Heart left ventricle (tissue), 16 donors: ENCODE measurements at regions not wholly inside any gene's neighbourhood (a gene's known extent, or its start where the extent isn't known, plus 50 kb on each side); places are given as distances from the start of the nearest gene placed in this dataset.
A peak's percentile ranks its signal among the peaks of the same experiment; 100 is the strongest.

ENCODE experiments used
- ATAC-seq, 4 donors: fragments of 200-7000 bp; cut with Tn5 transposase; one replicate each; pipeline ENCODE4 v1.9.1; 2020 to 2022; ENCODE audit warnings: moderate library complexity in 4 of 4, mild to moderate bottlenecking in 3 of 4, moderate number of reproducible peaks in 1 of 4
- DNase-seq, 5 donors: peaks; one replicate each; pipeline ENCODE4 v3.0.0-alpha.2; 2020
- H3K27ac ChIP-seq, 12 donors: fragments of 200-600 bp; sonication (generic) in 4 of 12; one replicate each; pipeline versions ENCODE4 v1.5.0 to v1.8.0; 2016 to 2022; ENCODE audit warnings: mild to moderate bottlenecking in 2 of 12
- H3K27me3 ChIP-seq, 9 donors: fragments of 200-600 bp; sonication (generic) in 2 of 9; one replicate each; pipeline versions ENCODE4 v1.5.1 to v1.8.0; 2016 to 2022; ENCODE audit warnings: mild to moderate bottlenecking in 3 of 9
- H3K36me3 ChIP-seq, 9 donors: fragments of 200-600 bp; sonication (generic) in 2 of 9; one replicate each; pipeline versions ENCODE4 v1.5.0 to v1.8.0; 2018 to 2022; ENCODE audit warnings: mild to moderate bottlenecking in 2 of 9
- H3K4me1 ChIP-seq, 12 donors: fragments of 200-600 bp; sonication (generic) in 4 of 12; one replicate each; pipeline versions ENCODE4 v1.5.0 to v1.8.0; 2016 to 2022; ENCODE audit warnings: mild to moderate bottlenecking in 3 of 12
- H3K4me3 ChIP-seq, 12 donors: fragments of 200-600 bp; sonication (generic) in 4 of 12; one replicate each; pipeline versions ENCODE4 v1.5.0 to v1.8.0; 2017 to 2022; ENCODE audit warnings: mild to moderate bottlenecking in 9 of 12, moderate library complexity in 4 of 12
- H3K9me3 ChIP-seq, 12 donors: fragments of 200-600 bp; sonication (generic) in 4 of 12; one replicate each; pipeline versions ENCODE4 v1.5.0 to v1.8.0; 2016 to 2022; ENCODE audit warnings: mild to moderate bottlenecking in 1 of 12
- CTCF ChIP-seq, 12 donors: fragments of 200-600 bp; sonication (generic) in 4 of 12; IDR thresholded peaks; one replicate each; pipeline versions ENCODE4 v1.5.0 to v1.8.0; 2018 to 2022; ENCODE audit warnings: antibody characterized with exemption in 12 of 12, mild to moderate bottlenecking in 5 of 12
- POLR2A ChIP-seq, 2 donors: fragments of 450-650 bp; IDR thresholded peaks; one replicate each; pipeline ENCODE4 v1.6.1; 2017; ENCODE audit warnings: antibody characterized with exemption in 2 of 2, mild to moderate bottlenecking in 2 of 2, moderate library complexity in 2 of 2
- WGBS, 4 donors: extraction: QIAGEN DNeasy Blood & Tissue Kit in 2 of 4; methylation state at CpG; one replicate each; pipeline versions ENCODE4 v1.1.5 to v1.1.7; 2013 to 2018; 5-methylcytosine and 5-hydroxymethylcytosine counted together
- intact Hi-C, 10 donors: fragments of 100-400 bp; cut with DNase I; formaldehyde crosslinking; loops; one replicate each; pipeline versions ENCODE4 v1.11.1 to v1.14.2; 2022
- donor health status: ischemic (EF 13 %, LVEDD 7.1; RV severe dilation, severe dysfunction).
- donor health status: healthy with polysubstance abuse.
- donor health status: DM: no; HTN: yes; CAD: no.
- donor health status: DM: no; HTN: no; CAD: no.
- donor health status: ischemic (EF 25% LVEDD 6.9; RV normal size, moderate dysfunction).
- donor health status: ischemic (EF 25% LVEDD 5.7; RV mildly dilated, moderate dysfunction).
- donor health status: healthy.
- donor health status: DM: yes; HTN: yes; CAD: no.
- donor health status: ischemic (EF 35%, LVEDD 5.7; RV mildly dilated, moderate dysfunction).
- donor health status: nonischemic (EF 11% LVEDD 7.7; RV severe dilation, severe dysfunction).
- donor health status: DM: yes; HTN: yes; CAD: no.
- donor health status: PGD.
- donor health status: ischemic (EF 29% LVEDD 5.4; RV normal size, mild dysfunction).
- donor health status: nonischemic (EF 23%, LVEDD 6.1; RV moderate dilation, normal function).

GRCh38 chr1:208939537-208940085, 643.9 kb upstream of the CAMK1G start:
- Histone ChIP-seq H3K27ac (no peak overlapping the region), H3K4me3 (no peak overlapping the region), H3K27me3 (no peaks in the 10 kb centered on the region), H3K36me3 (no peaks in the 10 kb centered on the region), H3K9me3 (no peaks in the 10 kb centered on the region), H3K4me1 (peaks cover 0 to 17% (median 0%) of the 10 kb centered on the region in 12 donors)
- WGBS, 4 donors: 5 to 14% (median 11%) methylated on average over 1 of the region's 1 CpG
- no peak for DNase-seq
- no peak for ATAC-seq
- TF ChIP-seq CTCF (IDR thresholded peaks at IDR 0.05) (no peak), POLR2A (IDR thresholded peaks at IDR 0.05) (no peak)
- intact Hi-C loops: loop anchor here in 2 of 10 donors (5.0 kb wide), 1 partner anchor 48 kb away; no protein-coding TSS in a partner anchor

- Histone ChIP-seq H3K27ac (peak overlapping the region in 2 of 12 donors; percentile 10 to 14), H3K4me3 (no peak overlapping the region), H3K27me3 (no peaks in the 10 kb centered on the region), H3K9me3 (no peaks in the 10 kb centered on the region), H3K36me3 (no peaks in the 10 kb centered on the region), H3K4me1 (peaks cover 0 to 24% (median 0%) of the 10 kb centered on the region in 12 donors)
- ATAC-seq: peak in 1 of 4 donors; percentile 46
- intact Hi-C loops: loop anchor here in 2 of 10 donors (5.0 kb wide), 1 partner anchor 45 kb away; no protein-coding TSS in a partner anchor
- no peak for DNase-seq
- TF ChIP-seq POLR2A (IDR thresholded peaks at IDR 0.05) (no peak), CTCF (IDR thresholded peaks at IDR 0.05) (no peak)
- 94 to 100% (median 98%) methylated on average over 1 of the region's 1 CpG for WGBS, 4 donors
These were observed 641.0 kb upstream of the CAMK1G start for GRCh38 chr1:208942394-208943130.

- Histone ChIP-seq H3K4me3 (no peak overlapping the region), H3K9me3 (no peaks in the 10 kb centered on the region), H3K27me3 (no peaks in the 10 kb centered on the region), H3K4me1 (peaks cover 0 to 24% (median 0%) of the 10 kb centered on the region in 12 donors), H3K36me3 (no peaks in the 10 kb centered on the region), H3K27ac (peak overlapping the region in 2 of 12 donors; percentile 10 to 14)
- no peak for TF ChIP-seq POLR2A (IDR thresholded peaks at IDR 0.05)
- no peak for TF ChIP-seq CTCF (IDR thresholded peaks at IDR 0.05)
- DNase-seq: no peak
- 95 to 97% (median 96%) methylated on average over 5 of the region's 5 CpGs for WGBS, 4 donors
- intact Hi-C loops: loop anchor here in 2 of 10 donors (5.0 kb wide), 1 partner anchor 44 kb away; no protein-coding TSS in a partner anchor
- no peak for ATAC-seq
These were observed 640.2 kb upstream of the CAMK1G start for GRCh38 chr1:208943291-208943690.

GRCh38 chr1:208944981-208945451, 638.5 kb upstream of the CAMK1G start:
- H3K27ac ChIP-seq: peak overlapping the region in 10 of 12 donors; percentile 0 to 79 (median 64)
- no peak for ATAC-seq

More at GRCh38 chr1:208944981-208945451, 638.5 kb upstream of the CAMK1G start:
- WGBS, 4 donors: 11 to 25% (median 15%) methylated on average over 2 of the region's 2 CpGs
- DNase-seq: no peak
- Histone ChIP-seq H3K9me3 (no peaks in the 10 kb centered on the region), H3K27me3 (peaks cover 0 to 3% (median 0%) of the 10 kb centered on the region in 9 donors), H3K4me3 (no peak overlapping the region), H3K36me3 (no peaks in the 10 kb centered on the region), H3K4me1 (peaks cover 0 to 17% (median 0%) of the 10 kb centered on the region in 12 donors)
- TF ChIP-seq POLR2A (IDR thresholded peaks at IDR 0.05) (no peak), CTCF (IDR thresholded peaks at IDR 0.05) (no peak)
- intact Hi-C loops: loop anchor here in 2 of 10 donors (5.0 kb wide), 1 partner anchor 42 kb away; no protein-coding TSS in a partner anchor
